Activated CD4-positive, alpha-beta T cell treated with anti-CD3 and anti-CD28 coated beads, Interleukin-2, amount 50 U/mL, for 4 hours (primary cell): ENCODE measurements at regions not wholly inside any gene's neighbourhood (a gene's known extent, or its start where the extent isn't known, plus 50 kb on each side); places are given as distances from the start of the nearest gene placed in this dataset.

Experiments used
- DNase-seq, 2 experiments: peaks; one replicate each; pipeline ENCODE4 v3.0.0-alpha.2; 2020

DNA sequence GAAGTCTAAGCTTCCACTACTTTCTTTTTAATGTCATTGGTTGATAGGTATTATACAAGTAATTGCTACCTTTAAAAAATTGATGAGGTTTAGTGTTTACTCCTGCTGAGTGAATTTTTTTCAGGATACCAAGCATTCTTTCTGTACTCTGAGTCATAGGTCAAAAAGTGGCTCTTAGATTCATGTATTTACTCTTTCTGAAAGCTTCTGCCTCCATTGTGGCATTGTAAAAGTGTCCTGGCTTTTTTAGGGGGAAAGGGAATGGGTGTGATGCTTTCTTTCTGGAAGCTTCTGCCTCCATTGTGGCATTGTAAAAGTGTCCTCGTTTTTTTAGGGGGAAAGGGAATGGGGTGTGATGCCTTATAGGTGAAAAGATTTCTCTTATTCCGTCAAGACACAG is 286.5 kb downstream of the LPIN1 start:
- DNase-seq: no peak

DNA sequence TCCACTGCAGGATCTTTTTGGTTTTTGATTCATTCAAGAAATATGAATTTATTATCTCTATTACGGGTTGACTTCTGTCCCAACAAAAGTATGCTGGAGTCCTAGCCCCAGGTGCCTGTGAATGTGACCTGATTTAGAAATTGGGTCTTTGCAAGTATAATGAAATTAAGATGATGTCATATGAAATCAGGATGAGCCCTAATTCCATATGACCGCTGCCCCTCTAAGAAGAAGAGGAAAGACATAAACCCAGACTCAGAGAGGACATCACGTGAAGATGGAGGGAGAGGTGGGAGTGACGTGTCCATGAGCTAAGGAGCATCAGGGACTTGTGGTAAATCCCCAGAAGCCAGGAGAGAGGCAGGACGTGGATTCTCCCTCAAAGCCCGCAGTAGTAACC is 287.1 kb downstream of the LPIN1 start:
- DNase-seq: no peak

DNA sequence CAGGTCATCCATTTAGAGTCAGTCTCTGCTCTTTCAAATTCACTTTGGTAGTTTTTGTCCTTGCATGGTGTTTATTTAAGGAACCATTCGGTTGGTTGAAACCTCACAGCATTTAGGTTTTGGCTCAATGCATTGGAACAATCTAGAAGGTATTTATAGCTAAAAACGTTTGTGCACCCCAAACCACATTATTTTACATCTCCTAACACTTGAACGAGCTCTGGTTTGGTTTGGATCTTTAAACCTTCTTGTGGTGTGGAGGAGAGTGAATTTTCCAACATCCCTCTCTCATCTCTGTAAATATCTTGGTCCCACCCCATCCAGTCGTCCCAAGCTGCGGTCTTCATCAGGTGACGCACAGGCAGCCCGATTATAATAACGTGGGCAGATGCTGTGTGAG is 287.9 kb downstream of the LPIN1 start:
- DNase-seq: no peak

DNA sequence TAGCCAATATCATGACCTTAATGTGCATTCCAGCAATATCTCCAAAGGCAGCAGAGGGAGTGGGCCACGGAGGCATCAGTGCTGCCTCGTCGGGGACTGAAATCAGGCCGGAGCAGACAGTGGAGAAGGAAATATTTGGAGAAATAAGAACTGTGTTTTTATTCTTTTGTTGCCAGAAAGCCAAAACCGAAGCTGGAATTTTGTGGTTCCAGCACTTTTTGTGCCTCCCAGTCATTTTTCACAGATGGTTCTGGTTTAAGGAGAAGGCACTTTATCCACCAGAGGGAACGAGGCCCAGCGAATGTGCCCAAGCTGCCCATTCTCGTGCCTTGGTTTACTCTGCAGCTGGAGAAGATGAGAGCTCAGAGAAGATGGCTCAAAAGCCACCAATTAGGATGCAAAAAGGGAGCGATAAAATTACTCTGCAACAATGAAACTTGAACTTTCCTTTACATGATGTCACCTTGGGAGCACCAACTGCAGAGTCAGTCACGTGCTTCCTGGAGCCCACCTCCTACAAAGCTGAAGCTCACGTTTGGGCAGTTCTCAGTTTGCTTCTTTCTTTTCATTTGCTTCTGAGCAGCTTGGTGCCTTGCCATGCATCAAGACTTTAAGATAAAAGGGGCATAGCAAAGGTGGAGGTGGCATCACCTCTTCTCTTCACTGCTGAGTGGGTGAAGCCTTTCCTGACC is 288.7 kb downstream of the LPIN1 start:
- no peak for DNase-seq

DNA sequence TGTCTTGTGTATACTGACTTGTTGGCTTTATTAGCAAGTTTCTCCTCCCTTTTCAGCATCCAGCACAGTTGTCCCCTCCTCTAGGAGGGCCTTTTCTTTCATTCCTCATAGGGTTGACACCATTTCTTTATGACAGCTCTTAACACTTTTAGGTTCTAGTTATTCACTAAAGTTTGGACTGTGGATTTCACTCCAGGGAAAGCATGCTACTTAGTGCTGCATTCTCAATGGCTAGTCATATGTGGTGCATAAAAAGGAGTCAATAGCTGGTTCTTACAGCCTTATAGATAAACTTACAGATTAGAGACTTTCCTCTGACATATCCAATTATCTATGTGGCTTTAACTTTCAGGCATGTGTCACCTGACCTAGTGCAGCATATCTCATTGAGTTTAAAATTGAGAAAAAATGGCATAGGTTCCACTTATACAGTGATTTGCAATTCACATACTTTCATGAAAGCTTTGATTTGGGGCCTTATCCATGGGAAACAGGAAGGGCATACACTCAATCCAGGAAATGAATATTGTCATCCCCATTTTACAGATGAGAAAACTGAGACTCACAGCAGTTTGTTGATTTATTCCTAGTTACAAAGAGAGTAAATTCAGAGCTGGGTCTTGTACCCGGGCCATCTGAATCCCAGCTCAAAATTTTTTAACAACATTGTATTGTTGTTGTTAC is 289.7 kb downstream of the LPIN1 start:
- no peak for DNase-seq

DNA sequence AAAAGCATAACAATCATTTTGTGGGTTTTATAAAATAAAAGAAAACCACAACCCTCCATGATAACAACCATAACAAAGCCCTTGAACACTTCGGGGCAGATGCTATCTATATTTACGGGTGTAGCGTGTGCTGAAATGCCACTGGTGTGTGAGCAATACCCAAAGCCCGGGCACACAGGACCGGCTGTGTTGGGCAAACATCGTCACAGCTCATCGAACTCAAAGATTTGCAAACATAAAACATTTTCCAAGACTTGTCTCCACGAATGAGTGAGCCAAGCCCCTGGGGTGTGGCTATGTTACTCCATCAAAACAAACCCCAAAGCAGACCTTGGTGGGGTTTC is 290.2 kb downstream of the LPIN1 start:
- DNase-seq: no peak

DNA sequence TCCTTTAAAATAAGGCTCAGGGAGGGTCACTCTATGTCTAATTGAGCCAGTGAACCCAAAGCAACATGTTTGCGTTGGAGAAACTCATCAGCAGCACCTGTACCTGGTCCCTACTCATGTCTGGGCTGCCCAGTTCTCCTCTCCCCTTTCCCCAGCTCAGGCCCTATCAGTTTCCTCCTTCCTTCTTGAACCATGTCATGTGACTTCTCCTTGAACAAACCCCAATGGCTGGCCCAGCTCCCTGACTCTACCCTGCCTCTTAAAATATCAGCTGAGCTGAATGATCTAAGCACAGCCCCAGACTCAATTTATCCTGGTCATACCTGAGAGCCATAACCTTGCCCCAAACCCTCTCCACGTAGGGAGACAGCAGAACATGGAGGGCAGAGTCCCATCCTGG is 290.9 kb downstream of the LPIN1 start:
- no peak for DNase-seq

DNA sequence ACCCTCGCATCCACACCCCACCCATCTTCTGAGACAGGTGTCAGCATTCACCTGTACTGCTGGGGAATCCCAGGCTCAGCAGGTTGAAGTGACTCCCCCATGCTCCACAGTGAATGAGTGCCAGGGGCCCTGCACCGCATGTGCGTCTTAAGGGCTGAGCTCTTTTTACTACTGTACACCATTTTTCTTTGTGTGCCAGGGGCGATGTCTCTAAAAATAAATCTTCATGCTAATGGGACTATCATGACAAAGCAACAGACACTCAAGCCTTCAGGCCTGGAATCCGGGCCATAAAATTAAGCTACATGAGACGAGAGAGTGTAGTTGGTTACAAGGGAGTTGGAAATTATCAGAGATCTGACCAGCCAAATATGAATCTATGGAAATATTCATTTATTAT is 294.8 kb downstream of the LPIN1 start:
- DNase-seq: no peak

DNA sequence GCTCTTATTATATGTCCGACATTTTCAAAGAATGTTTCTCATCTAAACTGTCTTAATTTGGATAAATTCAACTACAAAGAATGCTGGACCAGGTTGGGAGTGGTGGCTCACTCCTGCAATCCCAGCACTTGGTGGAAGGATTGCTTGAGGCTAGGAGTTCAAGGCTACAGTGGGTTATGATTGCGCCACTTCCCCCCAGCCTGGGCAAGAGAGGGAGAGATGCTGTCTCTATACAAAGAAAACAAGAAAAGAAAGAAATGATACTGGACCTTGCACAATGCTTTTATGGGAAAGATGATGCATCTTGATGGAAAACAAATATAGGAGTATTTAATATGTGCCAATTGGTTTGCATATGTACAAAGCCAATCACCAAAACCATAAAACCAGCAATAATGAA is 296.7 kb downstream of the LPIN1 start:
- DNase-seq: no peak

DNA sequence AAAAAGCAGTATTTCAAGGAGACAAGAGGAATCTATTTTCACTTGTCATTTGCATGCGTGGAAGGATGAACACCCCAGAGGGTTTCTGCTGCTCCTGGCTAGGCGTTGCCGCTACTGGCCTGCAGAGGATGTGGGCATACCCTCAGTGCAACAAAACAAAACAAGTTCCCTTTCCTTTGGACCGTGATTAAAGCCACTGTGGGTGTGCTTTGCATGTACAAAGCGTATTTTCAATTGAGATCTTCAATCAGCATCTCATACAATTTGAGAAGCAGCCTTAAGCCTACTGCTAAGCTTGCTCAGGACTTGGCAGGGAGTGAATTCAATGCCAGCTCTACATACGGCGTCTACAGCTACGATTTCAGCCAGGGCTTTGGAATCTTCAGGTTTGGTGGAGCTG is 298.4 kb downstream of the LPIN1 start:
- no peak for DNase-seq

DNA sequence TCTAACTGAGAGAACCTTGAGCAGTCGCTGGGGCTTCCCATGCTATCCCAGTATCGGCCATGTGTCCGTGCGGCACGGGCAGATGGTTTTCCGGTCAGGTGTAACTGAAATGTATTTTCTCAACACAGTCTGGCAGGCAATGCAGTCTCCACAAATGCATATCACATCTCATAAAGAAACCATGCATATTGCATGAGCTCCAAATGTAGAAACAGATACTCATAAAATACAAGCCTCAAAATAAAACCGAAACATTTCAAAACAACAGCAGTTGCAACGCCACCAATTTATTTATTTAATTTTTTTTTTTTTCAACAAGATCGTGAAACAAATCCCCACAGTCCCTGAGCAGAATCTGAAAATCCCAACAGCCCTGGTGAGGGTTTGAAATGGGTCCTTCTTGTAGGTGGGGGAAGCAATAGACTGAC is 299.4 kb downstream of the LPIN1 start:
- DNase-seq: no peak

DNA sequence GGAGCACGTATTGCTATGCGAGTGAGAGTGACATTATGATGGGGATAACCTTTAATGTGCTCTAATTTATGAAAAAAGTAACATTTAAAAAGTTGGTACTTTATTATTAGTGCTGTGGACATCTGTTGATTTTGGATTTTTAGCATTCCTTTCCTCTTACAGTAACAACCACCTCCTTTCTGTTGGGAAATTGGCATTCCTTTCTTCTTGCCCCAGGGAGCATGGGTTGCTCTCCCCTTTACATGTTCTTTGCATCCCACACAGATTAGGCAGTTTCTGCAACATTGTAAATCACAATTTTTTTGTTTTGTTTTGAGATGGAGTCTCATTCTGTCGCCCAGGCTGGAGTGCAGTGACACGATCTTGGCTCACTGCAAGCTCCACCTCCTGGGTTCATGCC is 300.2 kb downstream of the LPIN1 start:
- DNase-seq: no peak

DNA sequence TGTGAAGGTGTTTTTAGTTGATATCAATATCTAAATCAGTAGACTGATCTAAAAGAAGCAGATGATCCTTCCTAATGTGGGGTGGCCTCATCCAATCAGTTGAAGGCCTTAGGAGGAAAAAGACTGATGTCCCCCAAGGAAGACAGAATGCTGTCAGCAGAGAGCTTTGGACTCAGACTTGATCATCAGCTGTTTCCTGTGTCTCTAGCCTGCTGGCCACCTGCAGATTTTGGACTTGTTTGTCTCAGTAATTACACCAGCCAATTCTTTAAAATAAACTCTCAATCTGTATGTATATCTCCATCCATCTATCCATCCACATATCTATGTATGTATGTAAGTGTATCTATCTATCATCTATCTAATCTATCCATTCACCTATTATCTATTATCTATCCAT is 301.3 kb downstream of the LPIN1 start:
- DNase-seq: no peak

DNA sequence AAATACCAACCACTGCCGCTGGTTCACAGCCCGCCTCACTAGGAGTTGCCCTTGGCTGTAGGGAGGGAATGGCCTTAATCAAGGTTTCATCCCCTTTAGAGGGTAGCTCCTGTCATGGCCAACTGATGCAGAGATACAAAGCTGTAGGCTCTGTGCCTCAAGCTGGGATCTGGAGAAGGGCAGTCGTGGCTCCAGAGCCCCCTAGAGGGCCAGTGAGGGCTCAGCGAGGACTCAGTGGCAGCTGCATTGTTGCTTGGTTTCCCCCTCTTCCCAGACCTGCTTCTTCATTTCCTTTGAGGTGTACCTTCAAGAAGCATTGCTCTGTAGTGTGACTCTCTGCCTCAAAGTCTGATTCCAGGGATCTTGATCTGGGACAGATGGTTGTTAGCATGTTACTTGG is 302.1 kb downstream of the LPIN1 start:
- no peak for DNase-seq

DNA sequence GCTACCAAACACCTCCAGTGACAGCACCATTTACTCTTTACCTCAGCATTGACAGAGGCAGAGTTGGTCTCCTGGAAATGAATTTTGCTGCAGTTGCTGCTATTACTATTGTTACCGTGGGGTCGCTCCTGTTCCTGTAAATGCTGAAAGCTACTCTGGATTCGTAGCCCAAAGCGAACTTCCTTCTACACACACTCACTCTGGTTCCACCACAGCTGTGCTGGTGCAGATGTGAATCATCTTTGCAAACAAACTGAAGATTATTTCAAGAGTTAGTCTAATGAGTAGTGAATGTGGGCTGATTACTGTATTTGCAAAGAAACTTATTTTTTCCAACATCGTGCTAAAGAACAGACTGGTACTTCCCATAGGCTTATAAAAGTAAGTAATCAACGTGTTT is 304.0 kb downstream of the LPIN1 start:
- no peak for DNase-seq

DNA sequence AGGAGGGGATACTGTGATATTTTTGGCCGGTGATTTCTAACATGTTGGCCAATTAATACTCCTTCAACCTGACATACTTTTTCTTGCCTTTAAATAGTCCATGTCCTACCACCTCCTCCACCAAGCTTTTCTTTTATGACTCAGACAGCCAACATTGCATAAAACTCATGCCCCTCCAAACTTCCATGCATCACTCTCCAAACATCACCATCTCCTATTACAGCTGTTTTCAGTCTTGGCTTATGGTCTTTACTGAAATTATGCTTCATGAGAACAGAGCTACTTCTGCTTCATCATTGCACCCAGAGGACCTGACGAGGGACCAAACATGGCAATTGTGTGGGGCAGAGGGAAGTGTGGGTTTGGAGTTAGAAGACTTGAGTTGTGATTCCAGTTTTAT is 305.4 kb downstream of the LPIN1 start:
- DNase-seq: no peak

DNA sequence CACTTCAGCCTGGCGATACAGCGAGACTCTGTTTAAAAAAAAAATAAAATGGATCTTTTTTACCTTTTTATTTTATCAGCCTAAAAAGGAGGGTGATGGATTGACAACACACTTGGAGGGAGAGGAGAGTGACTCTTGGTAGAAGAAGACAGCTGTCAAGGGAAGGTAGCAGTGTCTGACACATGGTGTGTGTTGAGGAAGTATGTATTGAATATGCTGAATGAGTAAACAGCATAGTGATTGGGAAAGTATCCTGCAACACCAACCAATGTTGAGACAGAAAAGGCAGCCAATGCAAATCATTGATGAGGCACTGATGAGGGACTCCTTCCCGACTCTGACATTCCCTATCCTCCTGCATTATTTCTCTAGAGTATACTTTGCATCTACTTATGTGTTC is 306.4 kb downstream of the LPIN1 start:
- DNase-seq: no peak

DNA sequence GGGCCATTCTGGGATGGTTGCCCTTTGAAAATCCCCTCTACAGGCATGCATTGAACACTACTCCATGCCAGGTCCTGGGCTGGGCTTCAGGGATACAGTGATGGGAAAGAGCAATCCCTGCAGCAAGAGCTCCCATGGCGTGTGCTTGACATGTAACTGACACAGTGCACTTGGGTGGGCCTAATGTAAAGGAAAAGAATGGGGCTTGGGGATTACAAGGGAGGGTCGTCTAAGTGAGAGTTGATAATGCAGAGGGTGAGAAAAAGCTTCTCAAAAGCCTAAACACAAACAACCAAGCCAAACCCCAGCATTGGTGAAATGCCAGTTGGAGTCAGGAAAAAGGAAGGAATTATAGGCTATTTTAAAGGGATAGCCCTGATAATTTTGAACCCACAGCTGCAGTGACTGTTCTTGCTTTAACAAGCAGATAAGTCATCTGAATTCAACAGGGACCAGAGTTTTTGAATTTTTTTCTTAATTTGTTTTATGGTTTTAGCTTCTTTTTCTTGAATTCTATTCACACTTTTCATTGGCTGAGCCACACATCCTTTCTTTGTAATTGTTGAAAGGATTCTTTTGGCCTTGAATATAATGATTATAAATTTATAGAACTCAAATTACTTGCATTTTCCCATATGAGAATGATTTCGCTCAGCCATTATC is 308.7 kb downstream of the LPIN1 start:
- no peak for DNase-seq

DNA sequence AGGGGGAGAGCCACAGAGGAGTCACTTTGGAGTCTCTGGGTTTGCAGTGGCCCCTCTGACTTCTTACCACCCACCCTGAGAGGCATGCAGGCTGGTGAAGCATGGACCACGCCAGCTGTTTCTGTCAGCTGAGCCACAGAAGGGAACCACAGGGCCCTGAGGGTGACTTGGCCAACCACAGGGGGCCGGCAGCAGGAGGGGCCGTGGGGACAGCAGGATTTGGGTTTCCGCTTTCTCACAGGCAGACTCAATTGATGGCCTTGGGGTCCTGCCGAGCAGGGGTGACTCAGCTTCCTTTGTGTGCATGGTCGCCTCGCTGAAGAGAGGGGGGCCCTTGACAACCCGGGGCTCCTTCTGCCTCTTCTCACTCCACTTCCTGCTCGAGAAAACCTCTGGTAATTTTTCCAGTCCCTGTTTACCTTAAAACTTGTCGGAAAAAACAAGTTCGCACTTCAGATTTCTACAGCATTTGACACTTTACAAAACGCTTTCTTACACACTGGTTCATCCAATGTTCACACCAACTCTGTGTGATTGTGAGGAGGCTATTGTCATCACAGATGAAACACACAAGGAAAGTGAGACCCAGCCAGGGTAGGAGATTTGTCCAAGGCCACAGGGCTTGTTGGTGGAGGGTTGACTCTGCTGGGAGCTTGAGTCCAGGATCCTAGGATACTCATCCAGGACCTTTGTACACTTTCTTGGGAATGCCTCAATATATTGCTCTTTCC is 311.2 kb downstream of the LPIN1 start:
- no peak for DNase-seq

DNA sequence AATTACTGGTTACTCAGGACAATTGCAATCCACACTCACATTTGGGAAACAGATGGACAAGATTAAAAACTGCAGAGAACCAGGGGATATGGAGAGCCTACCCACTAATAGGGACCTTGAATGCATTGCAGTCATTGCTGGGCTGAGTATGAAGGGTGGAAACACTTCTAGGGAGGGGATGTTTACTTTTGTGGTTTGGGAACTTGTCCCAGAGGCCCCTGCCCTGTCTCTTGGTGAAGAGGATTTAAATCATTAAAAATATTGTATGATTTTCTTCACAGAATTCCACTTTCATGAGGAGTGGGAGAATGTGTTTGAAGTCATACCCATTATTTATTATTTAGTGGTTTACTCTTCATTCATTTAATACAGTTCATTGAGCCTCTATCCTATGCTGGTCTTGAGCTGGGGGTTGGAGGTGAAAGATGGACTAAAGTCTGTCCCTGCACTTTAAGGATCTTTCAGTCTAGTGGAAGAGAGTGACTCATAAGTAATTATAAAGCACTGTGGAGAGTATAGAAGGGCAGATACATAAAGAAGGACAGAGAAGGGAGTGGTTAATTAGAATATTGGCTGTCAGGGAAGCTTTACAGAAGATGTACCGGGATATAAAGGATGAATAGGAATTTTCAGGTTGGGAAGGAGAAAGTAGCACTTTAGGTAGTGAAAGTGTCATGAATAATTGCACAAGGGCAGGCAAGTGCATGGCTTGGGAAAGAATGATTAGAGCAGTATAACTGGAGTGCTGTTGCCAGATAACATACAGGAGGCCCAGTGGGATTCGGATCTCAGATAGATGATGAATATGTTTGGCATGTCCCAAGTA is 313.4 kb downstream of the LPIN1 start:
- no peak for DNase-seq

DNA sequence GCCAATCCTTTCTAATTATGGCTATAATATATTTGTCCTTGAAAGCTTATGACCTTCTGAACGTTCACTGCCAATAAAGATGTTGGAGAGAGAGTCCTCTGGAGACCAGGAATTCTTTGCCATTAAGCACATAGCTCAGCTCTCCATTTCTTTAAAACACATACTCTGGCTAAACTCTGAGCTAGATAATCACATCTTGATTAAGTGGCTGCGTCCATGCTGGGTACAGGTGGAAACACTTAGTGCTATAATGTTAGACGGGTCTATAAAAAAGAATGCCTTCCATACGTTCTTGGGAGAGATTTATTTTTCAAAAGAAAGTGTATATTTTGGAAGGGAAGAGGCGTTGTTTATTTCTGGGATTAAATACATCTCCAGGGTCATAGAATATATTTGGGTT is 314.5 kb downstream of the LPIN1 start:
- DNase-seq: no peak

DNA sequence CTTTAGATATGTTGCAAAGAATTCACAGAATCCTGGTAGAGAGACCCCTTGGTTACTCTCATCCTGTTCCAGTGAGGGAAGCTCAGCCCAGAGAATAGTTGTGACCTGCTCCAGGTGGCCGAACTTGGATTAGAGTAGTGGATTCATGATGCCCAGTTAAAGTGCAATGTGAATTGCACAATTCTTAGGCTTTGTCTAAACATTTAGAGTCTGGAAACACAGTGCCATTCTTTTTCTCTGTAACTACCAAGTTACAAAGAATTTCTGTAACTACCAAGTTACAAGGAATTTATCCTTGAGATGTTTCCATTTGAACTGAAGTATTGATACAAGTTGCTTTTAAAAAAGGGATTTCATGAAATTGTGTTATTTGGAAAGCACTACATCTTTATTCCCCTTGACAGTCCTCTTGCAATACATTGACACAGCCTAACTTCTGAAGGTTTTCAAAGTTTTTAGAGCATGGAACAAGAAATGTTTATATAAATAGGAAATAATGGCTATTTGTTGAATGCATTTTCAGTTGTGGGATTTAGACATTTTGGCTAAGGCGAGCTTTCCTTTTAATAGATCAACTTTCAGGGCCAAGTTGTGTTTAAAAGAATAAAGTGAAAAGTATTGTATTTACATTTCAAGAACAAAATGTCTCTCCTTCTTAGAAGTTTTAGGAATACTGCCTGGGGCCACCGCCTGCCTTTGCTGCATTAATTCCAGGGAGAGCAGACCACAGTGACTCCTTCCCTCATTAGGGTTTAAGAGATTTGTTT is 315.0 kb downstream of the LPIN1 start:
- DNase-seq: no peak
